CD4-positive, alpha-beta T cell (primary cell): ENCODE measurements at regions not wholly inside any gene's neighbourhood (a gene's known extent, or its start where the extent isn't known, plus 50 kb on each side); places are given as distances from the start of the nearest gene placed in this dataset.

ENCODE experiments used
- ATAC-seq: fragments of 200-7000 bp; cut with Tn5 transposase; one replicate; pipeline ENCODE4 v1.10.0; 2022; ENCODE audit warnings: mild to moderate bottlenecking; ENCODE audit not compliant: poor library complexity
- CTCF ChIA-PET: fragments of 350-600 bp; sonication (Branson Sonifier 250); formaldehyde crosslinking; loops from one replicate; lab custom pipeline; 2021; ENCODE audit warnings: antibody characterized with exemption, inconsistent platforms; lab: Charles Lee
- POLR2A ChIA-PET: fragments of 350-600 bp; sonication (Branson Sonifier 250); formaldehyde crosslinking; loops from one replicate; lab custom pipeline; 2021; ENCODE audit warnings: antibody characterized with exemption, inconsistent platforms; lab: Charles Lee
- DNase-seq, 14 experiments: peaks; one replicate each; pipeline ENCODE4 v3.0.0-alpha.2; 2013 to 2020; ENCODE audit warnings: mixed read lengths in 2 of 14
- H3K27ac ChIP-seq, 2 donors: one replicate each; pipeline versions ENCODE4 v1.5.1 to v1.7.0; 2013; ENCODE audit warnings: low read length in 2 of 2, low read depth in 1 of 2, mild to moderate bottlenecking in 1 of 2
- H3K27me3 ChIP-seq, 2 experiments: 1 replicate in 1 of 2; 2 replicates in 1 of 2; pipeline versions ENCODE4 v1.6.1 to v1.7.0; 2013; ENCODE audit warnings: low read length in 2 of 2, control low read depth in 1 of 2, mild to moderate bottlenecking in 1 of 2, moderate library complexity in 1 of 2; ENCODE audit not compliant: insufficient read depth in 2 of 2, control insufficient read depth in 1 of 2
- H3K36me3 ChIP-seq: one replicate; pipeline ENCODE4 v1.6.1; 2013; ENCODE audit warnings: low read length, control low read depth; ENCODE audit not compliant: insufficient read depth
- H3K4me1 ChIP-seq: one replicate; pipeline ENCODE4 v1.6.1; 2013; ENCODE audit warnings: low read length, control low read depth; ENCODE audit not compliant: insufficient read depth
- H3K4me3 ChIP-seq: one replicate; pipeline ENCODE4 v1.5.1; 2013; ENCODE audit warnings: mild to moderate bottlenecking, low read length, moderate library complexity
- H3K9me3 ChIP-seq, 2 experiments: 1 replicate in 1 of 2; 2 replicates in 1 of 2; pipeline versions ENCODE4 v1.6.1 to v1.7.0; 2013; ENCODE audit warnings: low read length in 2 of 2, mild to moderate bottlenecking in 2 of 2, control low read depth in 1 of 2, moderate library complexity in 1 of 2; ENCODE audit not compliant: control insufficient read depth in 1 of 2, insufficient read depth in 1 of 2
- H3K27ac Mint-ChIP-seq: one replicate; pipeline ENCODE4 v1.8.0; 2020; ENCODE audit warnings: mixed read lengths
- H3K27me3 Mint-ChIP-seq: one replicate; pipeline ENCODE4 v1.8.0; 2021; ENCODE audit warnings: mixed read lengths
- H3K36me3 Mint-ChIP-seq: one replicate; pipeline ENCODE4 v1.8.0; 2021; ENCODE audit warnings: low read depth, mixed read lengths
- H3K4me1 Mint-ChIP-seq: one replicate; pipeline ENCODE4 v1.8.0; 2021; ENCODE audit warnings: low read depth, mixed read lengths
- H3K4me3 Mint-ChIP-seq: one replicate; pipeline ENCODE4 v1.8.0; 2020; ENCODE audit warnings: mild to moderate bottlenecking, mixed read lengths
- H3K9me3 Mint-ChIP-seq: one replicate; pipeline ENCODE4 v1.8.0; 2020; ENCODE audit warnings: mixed read lengths
- CTCF ChIP-seq: fragments of 200-600 bp; IDR thresholded peaks from one replicate; pipeline ENCODE4 v1.8.0; 2022; ENCODE audit warnings: antibody characterized with exemption, mild to moderate bottlenecking
- intact Hi-C, 2 experiments: fragments of 100-400 bp; cut with DNase I in 1 of 2; cut with micrococcal nuclease in 1 of 2; formaldehyde crosslinking; loops; one replicate each; pipeline versions ENCODE4 v1.15.1 to v1.9.0; 2023 to 2025; cut with DNase I, micrococcal nuclease

GRCh38 chr14:99079061-99079727, 192.8 kb downstream of the BCL11B start:
- POLR2A ChIA-PET, result no interaction called here
- H3K4me1 ChIP-seq, result peaks cover 5% of the 10 kb centered on the region

GRCh38 chr14:99080306-99080705, 191.7 kb downstream of the BCL11B start:
- DNase-seq (no peak), ATAC-seq (no peak)
- Mint-ChIP-seq H3K36me3 (peaks cover 24% of the 10 kb centered on the region), H3K9me3 (peaks cover 6% of the 10 kb centered on the region), H3K27ac (no peak overlapping the region), H3K4me3 (no peak overlapping the region), H3K27me3 (no peaks in the 10 kb centered on the region), H3K4me1 (peaks cover 16% of the 10 kb centered on the region)
- Histone ChIP-seq H3K4me1 (peaks cover 5% of the 10 kb centered on the region), H3K9me3 (peaks cover 0 to 12% of the 10 kb centered on the region in 2 experiments), H3K27me3 (no peaks in the 10 kb centered on the region), H3K36me3 (no peaks in the 10 kb centered on the region), H3K4me3 (no peak overlapping the region), H3K27ac (no peak overlapping the region)
- TF ChIP-seq CTCF, result no peak
- CTCF ChIA-PET, result no interaction called here
- intact Hi-C loops, result no loop called here
- POLR2A ChIA-PET, result no interaction called here

More at GRCh38 chr14:99079061-99079727, 192.8 kb downstream of the BCL11B start:
- no peak overlapping the region for H3K27ac ChIP-seq
- peaks cover 3% of the 10 kb centered on the region for H3K9me3 Mint-ChIP-seq
- H3K27ac Mint-ChIP-seq, result no peak overlapping the region
- H3K36me3 Mint-ChIP-seq, result peaks cover 20% of the 10 kb centered on the region
- no peaks in the 10 kb centered on the region for H3K27me3 Mint-ChIP-seq
- intact Hi-C loops, result no loop called here
- H3K4me3 Mint-ChIP-seq, result no peak overlapping the region
- no peaks in the 10 kb centered on the region for H3K36me3 ChIP-seq
- peaks cover 0 to 18% of the 10 kb centered on the region in 2 experiments for H3K9me3 ChIP-seq
- no peaks in the 10 kb centered on the region for H3K27me3 ChIP-seq
- H3K4me3 ChIP-seq, result no peak overlapping the region
- CTCF ChIA-PET, result no interaction called here
- TF ChIP-seq CTCF, result no peak
- ATAC-seq, result no peak
- H3K4me1 Mint-ChIP-seq, result peaks cover 16% of the 10 kb centered on the region
- no peak for DNase-seq

- intact Hi-C loops, result no loop called here
- DNase-seq (no peak), ATAC-seq (no peak)
- ChIA-PET POLR2A (no interaction called here), CTCF (no interaction called here)
- no peak overlapping the region for H3K4me3 ChIP-seq
- no peak overlapping the region for H3K27ac ChIP-seq
- H3K27me3 ChIP-seq, result no peaks in the 10 kb centered on the region
- no peak overlapping the region for H3K4me3 Mint-ChIP-seq
- H3K27me3 Mint-ChIP-seq, result no peaks in the 10 kb centered on the region
- no peak for TF ChIP-seq CTCF
- H3K9me3 Mint-ChIP-seq, result peaks cover 12% of the 10 kb centered on the region
- peaks cover 32% of the 10 kb centered on the region for H3K36me3 Mint-ChIP-seq
- peaks cover 0 to 12% of the 10 kb centered on the region in 2 experiments for H3K9me3 ChIP-seq
- H3K4me1 ChIP-seq, result peaks cover 5% of the 10 kb centered on the region
- H3K36me3 ChIP-seq, result no peaks in the 10 kb centered on the region
- no peak overlapping the region for H3K27ac Mint-ChIP-seq
- H3K4me1 Mint-ChIP-seq, result peaks cover 11% of the 10 kb centered on the region
Measured at GRCh38 chr14:99081156-99081765, 190.7 kb downstream of the BCL11B start.
